ENCODE measurements at regions not wholly inside any gene's neighbourhood (a gene's known extent, or its start where the extent isn't known, plus 50 kb on each side); places are given as distances from the start of the nearest gene placed in this dataset.

- TF ChIP-seq EZH2 (IDR thresholded peaks at IDR 0.05; ENCODE audit: borderline replicate concordance, low read depth, low read length, poor library complexity, severe bottlenecking): no peak
- no peak for TF ChIP-seq CTCF (conservative IDR thresholded peaks at IDR 0.05; ENCODE audit: low read depth, low read length)
Observed at GRCh38 chr5:72702881-72703434, 113.5 kb upstream of the TNPO1 start.
